ENCODE measurements at regions not wholly inside any gene's neighbourhood (a gene's known extent, or its start where the extent isn't known, plus 50 kb on each side); places are given as distances from the start of the nearest gene placed in this dataset.

DNA sequence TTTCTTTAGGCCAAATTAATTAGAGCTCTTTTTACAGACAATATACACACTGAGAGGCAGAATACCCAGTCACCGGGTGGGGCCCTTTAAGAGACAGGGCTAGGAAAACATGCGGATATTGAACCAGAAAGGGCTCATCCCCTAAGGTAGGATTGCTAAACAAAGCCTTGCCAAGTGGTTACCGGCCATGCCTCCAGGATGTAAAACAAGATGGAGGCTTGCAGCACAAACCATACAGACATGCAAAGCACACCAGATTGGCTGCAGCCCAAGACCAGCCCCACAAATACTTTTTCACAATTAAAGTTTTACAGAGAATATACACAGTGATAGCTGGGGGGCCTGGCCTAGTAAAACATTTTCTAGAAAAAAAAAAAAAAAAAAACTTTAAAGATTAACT, 210.0 kb downstream of the KLHL4 start:
- ChIA-PET CTCF (no interaction called here), POLR2A (ENCODE audit: unreplicated experiment) (interaction anchor here (0.7 kb wide), 1 partner anchor 74 kb away, joined by 18 read pairs; no protein-coding TSS in a partner anchor)
- H3F3A ChIP-seq (ENCODE audit: insufficient read depth, low read depth) = no peaks in the 10 kb centered on the region
- no TSS peak for BruUV-seq (replicated peaks)
- H3K4me3 ChIP-seq = no peak overlapping the region; the same call in 1 of the 2 replicates
- H3K9me3 ChIP-seq (ENCODE audit: insufficient read depth, low read depth) = no peaks in the 10 kb centered on the region
- intact Hi-C loops (cut with micrococcal nuclease; ENCODE audit: unreplicated experiment) = loop anchor here (10.0 kb wide), 1 partner anchor 87 kb away; no protein-coding TSS in a partner anchor
- H3K36me3 ChIP-seq (ENCODE audit: low read depth) = no peaks in the 10 kb centered on the region
- no peak overlapping the region; the same call in 1 of the 2 replicates for H3K4me2 ChIP-seq
- TF ChIP-seq, protein P1, sequence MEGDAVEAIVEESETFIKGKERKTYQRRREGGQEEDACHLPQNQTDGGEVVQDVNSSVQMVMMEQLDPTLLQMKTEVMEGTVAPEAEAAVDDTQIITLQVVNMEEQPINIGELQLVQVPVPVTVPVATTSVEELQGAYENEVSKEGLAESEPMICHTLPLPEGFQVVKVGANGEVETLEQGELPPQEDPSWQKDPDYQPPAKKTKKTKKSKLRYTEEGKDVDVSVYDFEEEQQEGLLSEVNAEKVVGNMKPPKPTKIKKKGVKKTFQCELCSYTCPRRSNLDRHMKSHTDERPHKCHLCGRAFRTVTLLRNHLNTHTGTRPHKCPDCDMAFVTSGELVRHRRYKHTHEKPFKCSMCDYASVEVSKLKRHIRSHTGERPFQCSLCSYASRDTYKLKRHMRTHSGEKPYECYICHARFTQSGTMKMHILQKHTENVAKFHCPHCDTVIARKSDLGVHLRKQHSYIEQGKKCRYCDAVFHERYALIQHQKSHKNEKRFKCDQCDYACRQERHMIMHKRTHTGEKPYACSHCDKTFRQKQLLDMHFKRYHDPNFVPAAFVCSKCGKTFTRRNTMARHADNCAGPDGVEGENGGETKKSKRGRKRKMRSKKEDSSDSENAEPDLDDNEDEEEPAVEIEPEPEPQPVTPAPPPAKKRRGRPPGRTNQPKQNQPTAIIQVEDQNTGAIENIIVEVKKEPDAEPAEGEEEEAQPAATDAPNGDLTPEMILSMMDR (conservative IDR thresholded peaks at IDR 0.05) = no peak
- TF ChIP-seq EZH2 (IDR thresholded peaks at IDR 0.05; ENCODE audit: low read depth) = no peak
- peak in 1 of 2 experiments; percentile 10 for DNase-seq
- H3K9me2 ChIP-seq (ENCODE audit: insufficient read depth) = no peaks in the 10 kb centered on the region
- H3K27me3 ChIP-seq (ENCODE audit: insufficient read depth, low read depth) = no peaks in the 10 kb centered on the region
- no peaks in the 10 kb centered on the region for H4K20me1 ChIP-seq (ENCODE audit: insufficient read depth)
- no peaks in the 10 kb centered on the region for H3K4me1 ChIP-seq (replicated peaks; ENCODE audit: insufficient read depth)
- no peaks in the 10 kb centered on the region for H3K79me2 ChIP-seq (ENCODE audit: low read depth)
- no peak overlapping the region for H2AFZ ChIP-seq
- no peak overlapping the region for H3K27ac ChIP-seq

DNA sequence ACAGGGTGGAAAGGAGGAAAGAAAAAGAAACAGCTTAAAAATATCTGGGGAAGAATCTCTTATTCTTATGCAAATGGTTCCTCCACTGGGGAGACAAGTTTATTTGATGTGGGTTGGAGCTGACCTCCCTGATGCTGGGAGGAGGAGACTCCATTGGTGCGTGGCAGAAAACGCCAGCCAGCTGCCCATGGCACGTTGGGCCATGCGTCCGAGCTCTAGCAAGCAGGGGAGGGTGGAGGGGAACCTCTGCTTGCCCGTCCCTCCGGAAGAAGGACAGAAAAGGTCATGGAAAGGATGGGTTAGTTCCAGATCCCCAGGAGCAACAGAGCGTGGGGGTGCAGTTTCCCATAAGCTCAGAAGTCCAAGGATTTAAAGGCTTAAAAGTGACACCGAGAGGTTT, 210.4 kb downstream of the KLHL4 start:
- no peaks in the 10 kb centered on the region for H3K9me2 ChIP-seq (ENCODE audit: insufficient read depth)
- TSS peak; percentile 88 for BruUV-seq (replicated peaks)
- H3K27me3 ChIP-seq (ENCODE audit: insufficient read depth, low read depth) = no peaks in the 10 kb centered on the region
- ChIA-PET POLR2A (ENCODE audit: unreplicated experiment) (interaction anchor here (0.7 kb wide), 1 partner anchor 74 kb away, joined by 18 read pairs; no protein-coding TSS in a partner anchor), CTCF (no interaction called here)
- peak in 1 of 2 experiments; percentile 8 for DNase-seq
- no peaks in the 10 kb centered on the region for H3K9me3 ChIP-seq (ENCODE audit: insufficient read depth, low read depth)
- peak overlapping the region; percentile 61 for H3K4me2 ChIP-seq
- H3K4me3 ChIP-seq = peak overlapping the region; percentile 41; the same call in 1 of the 2 replicates
- no peaks in the 10 kb centered on the region for H4K20me1 ChIP-seq (ENCODE audit: insufficient read depth)
- no peak overlapping the region for H3K27ac ChIP-seq
- no peaks in the 10 kb centered on the region for H3K4me1 ChIP-seq (replicated peaks; ENCODE audit: insufficient read depth)
- intact Hi-C loops (cut with micrococcal nuclease; ENCODE audit: unreplicated experiment) = loop anchor here (10.0 kb wide), 1 partner anchor 87 kb away; no protein-coding TSS in a partner anchor
- H3K36me3 ChIP-seq (ENCODE audit: low read depth) = no peaks in the 10 kb centered on the region
- H3K79me2 ChIP-seq (ENCODE audit: low read depth) = no peaks in the 10 kb centered on the region
- no peak for TF ChIP-seq EZH2 (IDR thresholded peaks at IDR 0.05; ENCODE audit: low read depth)
- TF ChIP-seq, protein P1 (conservative IDR thresholded peaks at IDR 0.05) = no peak
- H2AFZ ChIP-seq = peak overlapping the region; percentile 72; the same call in 1 of the 2 replicates
- H3F3A ChIP-seq (ENCODE audit: insufficient read depth, low read depth) = no peaks in the 10 kb centered on the region

DNA sequence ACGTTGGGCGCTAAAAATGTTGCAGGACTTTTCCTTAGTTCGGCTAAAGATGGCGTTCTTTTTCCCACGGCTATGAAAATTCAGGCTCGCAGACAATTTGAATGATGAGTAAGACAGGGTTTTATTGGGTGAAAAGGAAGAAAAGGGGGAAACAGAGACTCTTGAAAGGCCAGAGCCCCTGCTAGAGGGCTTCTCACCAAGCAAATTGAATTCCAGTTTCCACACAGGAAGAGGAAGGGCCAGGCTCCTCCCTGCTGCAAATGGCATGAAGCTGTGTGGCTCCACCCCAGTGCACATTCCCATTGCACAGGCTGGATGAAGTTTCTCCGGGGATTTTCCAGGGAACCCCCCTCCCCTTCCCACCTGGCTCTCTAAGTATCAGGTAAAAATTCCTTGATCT, 210.9 kb downstream of the KLHL4 start:
- POLR2A ChIA-PET (ENCODE audit: unreplicated experiment) = interaction anchor here (0.7 kb wide), 1 partner anchor 73 kb away, joined by 18 read pairs; no protein-coding TSS in a partner anchor
- no TSS peak for BruUV-seq (replicated peaks)
- Histone ChIP-seq H3K27ac (no peak overlapping the region), H3K4me1 (replicated peaks; ENCODE audit: insufficient read depth) (no peaks in the 10 kb centered on the region), H3K9me3 (ENCODE audit: insufficient read depth, low read depth) (no peaks in the 10 kb centered on the region), H3K27me3 (ENCODE audit: insufficient read depth, low read depth) (no peaks in the 10 kb centered on the region), H3K4me3 (peak overlapping the region; percentile 41; the same call in 1 of the 2 replicates), H3K36me3 (ENCODE audit: low read depth) (no peaks in the 10 kb centered on the region), H3K9me2 (ENCODE audit: insufficient read depth) (no peaks in the 10 kb centered on the region), H4K20me1 (ENCODE audit: insufficient read depth) (no peaks in the 10 kb centered on the region), H3K4me2 (peak overlapping the region; percentile 61), H3K79me2 (ENCODE audit: low read depth) (no peaks in the 10 kb centered on the region), H2AFZ (peak overlapping the region; percentile 72; the same call in 1 of the 2 replicates), H3F3A (ENCODE audit: insufficient read depth, low read depth) (no peaks in the 10 kb centered on the region)
- CTCF ChIA-PET = no interaction called here
- DNase-seq = peak in 1 of 2 experiments; percentile 23
- intact Hi-C loops (cut with micrococcal nuclease; ENCODE audit: unreplicated experiment) = loop anchor here (10.0 kb wide), 1 partner anchor 86 kb away; no protein-coding TSS in a partner anchor
- TF ChIP-seq, protein P1 (conservative IDR thresholded peaks at IDR 0.05) = no peak
- no peak for TF ChIP-seq EZH2 (IDR thresholded peaks at IDR 0.05; ENCODE audit: low read depth)
